GM10266 (cell line): ENCODE measurements at regions not wholly inside any gene's neighbourhood (a gene's known extent, or its start where the extent isn't known, plus 50 kb on each side); places are given as distances from the start of the nearest gene placed in this dataset.
A peak's percentile ranks its signal among the peaks of the same experiment; 100 is the strongest.

Source experiments
- DNase-seq: peaks from one replicate; pipeline ENCODE4 v3.0.0; 2012; ENCODE audit errors: extremely low spot score
- CTCF ChIP-seq: IDR thresholded peaks from 2 replicates; pipeline ENCODE4 v1.5.1; 2012; ENCODE audit warnings: mild to moderate bottlenecking, low read depth; ENCODE audit not compliant: control insufficient read depth, insufficient read depth; ENCODE audit errors: missing control alignments

DNA sequence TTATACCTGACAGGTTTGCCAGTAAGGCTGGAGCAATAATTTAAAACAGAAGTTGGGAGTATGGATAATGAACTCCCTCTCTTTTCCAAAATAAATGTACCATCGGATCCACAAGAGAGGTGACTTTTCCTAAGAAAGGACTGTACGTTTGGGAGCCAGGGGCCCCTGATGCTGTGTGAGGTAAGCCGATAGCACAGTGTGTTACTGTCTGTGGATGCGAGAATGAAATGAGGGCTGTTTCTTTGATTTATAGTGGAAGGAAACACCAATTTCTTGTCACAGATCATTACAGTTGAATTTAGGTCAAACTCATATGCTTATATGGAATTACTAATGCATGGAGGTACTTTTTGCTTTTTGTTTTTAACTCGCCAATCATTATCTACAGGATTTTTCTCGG, 147.7 kb downstream of the ZNF664 start:
- no peak for TF ChIP-seq CTCF

GRCh38 chr12:124122722-124123121, 149.7 kb downstream of the ZNF664 start:
- TF ChIP-seq CTCF = no peak
- no peak for DNase-seq

More for the DNA sequence above, 147.7 kb downstream of the ZNF664 start:
- no peak for DNase-seq

GRCh38 chr12:124123296-124124000, 150.4 kb downstream of the ZNF664 start:
- no peak for TF ChIP-seq CTCF
- DNase-seq = no peak

DNA sequence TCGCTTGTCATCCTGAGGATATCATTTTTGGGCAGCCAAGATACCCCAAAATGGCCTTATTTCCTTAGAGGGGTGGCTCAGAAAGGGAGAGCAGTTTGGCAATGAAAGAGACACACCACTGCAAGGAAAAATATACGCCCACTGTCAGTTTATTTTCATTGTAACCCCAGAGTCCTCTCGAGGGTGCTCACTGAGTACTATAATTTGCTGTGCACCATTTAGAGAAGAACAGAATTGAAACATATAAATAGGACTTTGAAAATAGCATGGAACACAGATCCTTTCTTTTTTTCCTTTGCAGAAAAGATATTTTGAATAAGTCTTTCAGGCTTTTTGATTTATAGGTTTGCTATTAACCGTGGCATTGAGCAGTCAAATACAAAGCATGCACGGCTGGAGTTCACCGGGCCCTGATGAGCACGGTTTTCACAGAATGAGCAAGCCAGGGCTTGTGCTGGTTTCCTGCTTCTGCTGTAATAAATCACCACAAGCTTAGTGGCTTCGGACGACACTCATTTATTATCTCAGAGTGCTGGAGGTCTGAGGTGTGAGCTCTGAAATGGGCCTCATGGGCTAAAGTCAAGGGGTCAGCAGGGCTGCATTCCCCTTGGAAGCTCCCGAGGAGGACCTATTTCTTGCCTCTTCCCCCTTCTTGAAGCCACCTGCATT, 152.3 kb downstream of the ZNF664 start:
- peak; percentile 52 for DNase-seq
- no peak for TF ChIP-seq CTCF

GRCh38 chr12:124126950-124127655, 154.1 kb downstream of the ZNF664 start:
- no peak for TF ChIP-seq CTCF
- DNase-seq = no peak

- DNase-seq = no peak
- no peak for TF ChIP-seq CTCF
Measured at GRCh38 chr12:124129132-124129531, 156.1 kb downstream of the ZNF664 start.
